IPS-20b (cell line): ENCODE measurements at regions not wholly inside any gene's neighbourhood (a gene's known extent, or its start where the extent isn't known, plus 50 kb on each side); places are given as distances from the start of the nearest gene placed in this dataset.

Experiments
- H3K27ac ChIP-seq: one replicate; pipeline ENCODE4 v1.5.1; 2013; ENCODE audit warnings: low read length
- H3K27me3 ChIP-seq: 2 replicates; pipeline ENCODE4 v1.6.1; 2013; ENCODE audit warnings: mild to moderate bottlenecking, low read length, inconsistent platforms; ENCODE audit not compliant: insufficient read depth
- H3K36me3 ChIP-seq: 2 replicates; pipeline ENCODE4 v1.6.1; 2013; ENCODE audit warnings: low read depth, mild to moderate bottlenecking, inconsistent platforms, low read length, moderate library complexity; ENCODE audit not compliant: insufficient read depth
- H3K4me1 ChIP-seq: 2 replicates; pipeline ENCODE4 v1.6.1; 2013; ENCODE audit warnings: mild to moderate bottlenecking, control low read depth, inconsistent platforms, low read length, moderate library complexity; ENCODE audit not compliant: insufficient read depth
- H3K4me3 ChIP-seq: 2 replicates; pipeline ENCODE4 v1.5.1; 2013; ENCODE audit warnings: mild to moderate bottlenecking, low read length, inconsistent platforms
- H3K9ac ChIP-seq: 2 replicates; pipeline ENCODE4 v1.6.1; 2013; ENCODE audit warnings: low read depth, mild to moderate bottlenecking, inconsistent platforms, low read length, moderate library complexity
- H3K9me3 ChIP-seq: 2 replicates; pipeline ENCODE4 v1.6.1; 2013; ENCODE audit warnings: mild to moderate bottlenecking, low read depth, low read length, inconsistent platforms; ENCODE audit not compliant: insufficient read depth

DNA sequence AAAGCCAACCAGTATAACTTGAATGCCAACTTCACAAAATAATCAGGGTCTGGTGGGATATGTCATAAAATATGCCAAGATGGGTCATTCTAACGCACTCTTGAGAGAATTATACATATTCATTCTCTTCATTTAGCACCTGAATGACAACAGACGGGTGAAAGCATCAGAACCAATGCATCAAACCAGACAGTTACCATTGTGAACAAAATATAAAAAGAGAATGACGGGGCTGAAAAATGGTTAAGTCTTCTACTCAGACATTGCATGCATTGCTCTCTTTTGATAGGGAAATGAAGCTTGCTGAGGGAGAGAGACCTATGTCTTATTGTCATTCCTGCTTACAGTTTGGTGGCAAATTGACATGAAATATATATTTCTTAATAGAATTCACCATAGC, 702.1 kb downstream of the NOVA1 start:
- no peak overlapping the region for H3K9ac ChIP-seq
- no peaks in the 10 kb centered on the region for H3K27me3 ChIP-seq
- no peaks in the 10 kb centered on the region for H3K36me3 ChIP-seq
- H3K9me3 ChIP-seq, result no peaks in the 10 kb centered on the region
- no peak overlapping the region for H3K4me3 ChIP-seq
- H3K4me1 ChIP-seq, result peaks cover 20% of the 10 kb centered on the region
- H3K27ac ChIP-seq, result no peak overlapping the region

DNA sequence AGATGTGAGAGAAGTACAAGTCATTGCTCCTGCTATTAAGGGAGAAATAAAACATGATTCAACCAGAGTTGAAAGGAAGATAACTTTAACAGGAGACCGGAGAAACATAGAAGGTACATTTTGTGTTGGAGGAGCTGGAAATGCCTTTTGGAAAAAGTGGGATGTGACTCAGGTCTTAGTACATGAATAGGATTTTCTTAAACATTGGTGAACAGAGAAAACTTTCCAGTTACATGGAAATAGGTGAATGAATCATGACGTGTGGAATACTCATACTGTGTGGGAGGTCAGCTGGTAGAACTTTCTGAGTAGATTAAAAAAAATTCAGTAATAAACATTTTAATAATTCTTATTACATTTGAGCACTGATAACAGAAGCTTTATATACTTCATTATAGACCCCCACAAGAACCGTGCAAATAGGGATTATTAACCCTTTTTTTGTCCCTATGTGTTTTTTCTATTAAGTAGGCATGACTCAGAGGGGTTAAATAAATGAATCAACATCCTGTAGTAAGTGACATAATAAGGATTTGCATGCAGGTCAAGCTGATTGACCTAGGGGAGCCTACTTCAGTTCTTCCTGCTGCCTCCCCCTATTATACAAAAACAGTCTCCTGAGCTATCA, 710.5 kb downstream of the NOVA1 start:
- H3K9me3 ChIP-seq, result no peaks in the 10 kb centered on the region
- H3K4me3 ChIP-seq, result no peak overlapping the region
- H3K27me3 ChIP-seq, result no peaks in the 10 kb centered on the region
- no peak overlapping the region for H3K9ac ChIP-seq
- 0 out of 2 replicates have a peak, but pooled peaks cover 3% of the 10 kb centered on the region for H3K4me1 ChIP-seq
- H3K27ac ChIP-seq, result no peak overlapping the region
- H3K36me3 ChIP-seq, result no peaks in the 10 kb centered on the region

DNA sequence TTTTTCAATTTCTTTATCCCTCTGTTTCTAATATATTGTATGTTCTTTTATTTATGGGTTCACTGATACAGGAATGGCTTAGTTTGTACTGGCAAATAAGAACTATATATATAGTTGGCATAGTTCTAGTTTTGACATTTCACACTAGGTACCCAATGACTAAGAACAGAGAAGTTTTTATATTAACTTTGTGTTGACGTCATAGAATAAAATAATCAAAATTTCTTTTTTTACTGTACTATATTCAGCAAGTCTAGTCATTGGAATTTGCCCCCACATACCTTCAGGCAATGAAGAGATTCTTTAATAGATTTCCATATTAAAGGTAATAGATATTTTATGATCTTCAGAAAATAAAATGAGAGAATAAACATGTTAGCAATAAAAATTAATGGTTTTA, 713.2 kb downstream of the NOVA1 start:
- Histone ChIP-seq H3K9me3 (no peaks in the 10 kb centered on the region), H3K4me1 (0 out of 2 replicates have a peak, but pooled peaks cover 3% of the 10 kb centered on the region), H3K36me3 (no peaks in the 10 kb centered on the region), H3K27ac (no peak overlapping the region), H3K4me3 (no peak overlapping the region), H3K27me3 (no peaks in the 10 kb centered on the region), H3K9ac (no peak overlapping the region)

DNA sequence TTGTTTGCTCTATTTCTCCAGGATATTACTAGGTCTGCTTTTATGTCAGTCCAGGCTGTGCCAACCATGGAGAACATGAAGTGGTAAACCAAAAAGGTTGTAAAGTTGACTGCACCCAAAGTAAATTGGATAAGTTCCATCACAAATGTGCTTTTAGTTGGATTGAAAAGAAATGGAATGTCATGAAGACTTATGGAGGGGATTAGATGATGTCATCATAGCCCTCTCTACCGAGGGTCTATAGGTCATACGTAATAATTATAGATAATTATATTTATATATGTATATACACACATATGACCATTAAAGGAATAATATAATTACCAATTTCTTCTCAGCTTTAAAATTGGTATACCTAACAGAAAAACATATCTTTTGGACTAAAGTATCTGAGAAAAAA, 714.9 kb downstream of the NOVA1 start:
- Histone ChIP-seq H3K4me3 (no peak overlapping the region), H3K27me3 (no peaks in the 10 kb centered on the region), H3K9me3 (no peaks in the 10 kb centered on the region), H3K9ac (no peak overlapping the region), H3K36me3 (no peaks in the 10 kb centered on the region), H3K4me1 (0 out of 2 replicates have a peak, but pooled peaks cover 3% of the 10 kb centered on the region), H3K27ac (no peak overlapping the region)

DNA sequence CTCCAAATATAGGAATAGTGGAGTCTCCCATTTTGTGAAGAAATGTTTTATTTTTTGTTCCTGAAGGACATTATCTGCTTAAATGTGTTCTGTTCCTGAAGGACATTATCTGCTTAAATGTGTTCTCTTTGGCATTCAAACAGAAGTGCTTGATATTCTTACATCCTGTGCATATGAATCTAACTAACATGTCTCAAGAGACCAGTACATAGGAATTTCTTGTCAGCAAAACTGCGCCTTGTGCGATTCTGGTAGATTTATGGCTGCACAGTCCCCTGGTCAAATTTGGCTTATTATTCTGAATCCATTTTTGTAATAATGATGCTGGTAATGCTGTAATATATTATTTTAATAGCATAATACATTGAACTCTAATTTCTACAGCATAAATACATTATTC, 722.4 kb downstream of the NOVA1 start:
- Histone ChIP-seq H3K36me3 (no peaks in the 10 kb centered on the region), H3K27me3 (no peaks in the 10 kb centered on the region), H3K9me3 (no peaks in the 10 kb centered on the region), H3K4me3 (no peak overlapping the region), H3K4me1 (no peaks in the 10 kb centered on the region), H3K9ac (no peak overlapping the region), H3K27ac (no peak overlapping the region)

DNA sequence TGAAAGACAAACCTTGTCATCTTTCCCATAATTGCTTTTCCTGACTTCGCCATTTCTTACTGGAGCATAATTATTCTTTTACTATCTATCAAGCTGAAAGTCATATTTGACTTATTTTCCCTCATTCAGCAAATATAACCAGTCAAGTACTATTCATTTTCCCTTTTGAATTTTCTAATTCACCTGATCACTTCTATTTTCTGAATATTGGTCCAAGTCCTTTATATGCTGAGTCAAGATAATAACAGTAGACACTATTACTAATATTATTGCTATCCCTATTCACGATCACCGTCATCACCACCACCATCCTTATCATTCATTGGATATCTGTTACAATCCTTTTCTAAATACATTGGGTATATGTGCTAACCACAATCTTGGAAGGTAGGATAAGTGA, 728.0 kb downstream of the NOVA1 start:
- H3K27me3 ChIP-seq, result no peaks in the 10 kb centered on the region
- no peaks in the 10 kb centered on the region for H3K9me3 ChIP-seq
- H3K9ac ChIP-seq, result no peak overlapping the region
- no peaks in the 10 kb centered on the region for H3K36me3 ChIP-seq
- peaks cover 15% of the 10 kb centered on the region for H3K4me1 ChIP-seq
- H3K4me3 ChIP-seq, result no peak overlapping the region
- H3K27ac ChIP-seq, result no peak overlapping the region

DNA sequence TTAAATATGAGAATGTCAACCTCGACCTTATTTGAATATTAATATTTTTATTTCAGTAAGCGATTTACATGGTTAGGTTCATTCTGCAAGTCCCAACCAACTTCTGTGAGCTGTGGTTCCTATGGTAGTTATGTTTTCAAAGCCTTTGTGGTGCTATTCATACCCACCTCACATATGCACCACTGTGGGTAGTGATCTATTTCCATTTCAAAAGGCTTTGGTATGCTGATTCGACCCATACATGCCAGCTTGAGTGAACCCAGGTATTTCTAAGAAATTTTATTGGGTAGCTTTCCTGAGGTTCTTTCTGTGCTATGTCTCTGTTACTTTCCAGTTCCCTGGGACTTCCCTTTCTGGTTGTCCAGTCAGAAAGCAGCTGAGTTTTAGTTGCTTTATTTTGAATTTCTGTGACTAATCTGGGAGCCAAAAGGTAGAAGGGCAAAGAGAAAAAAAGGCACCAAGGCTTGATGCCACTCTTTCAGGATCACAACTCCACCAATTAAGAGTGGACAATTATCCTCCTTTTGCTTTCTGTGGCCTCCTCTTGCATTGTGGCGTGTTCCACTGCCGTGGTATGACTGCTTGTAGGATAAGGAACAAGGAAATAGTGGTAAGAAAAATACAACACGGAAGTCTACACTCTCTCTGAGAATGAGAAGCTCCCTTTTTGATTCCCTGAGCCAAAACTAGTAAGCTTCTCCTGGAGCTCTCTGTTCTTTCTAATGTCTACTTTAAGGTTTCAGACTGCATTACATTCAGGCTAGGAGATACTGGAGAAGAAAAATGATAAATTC, 729.1 kb downstream of the NOVA1 start:
- peak overlapping the region; percentile 22; the same call in 1 of the 2 replicates for H3K9ac ChIP-seq
- no peaks in the 10 kb centered on the region for H3K36me3 ChIP-seq
- H3K27ac ChIP-seq, result no peak overlapping the region
- peak overlapping the region; percentile 6; the same call in 1 of the 2 replicates for H3K4me3 ChIP-seq
- no peaks in the 10 kb centered on the region for H3K9me3 ChIP-seq
- H3K27me3 ChIP-seq, result no peaks in the 10 kb centered on the region
- H3K4me1 ChIP-seq, result peaks cover 15% of the 10 kb centered on the region

DNA sequence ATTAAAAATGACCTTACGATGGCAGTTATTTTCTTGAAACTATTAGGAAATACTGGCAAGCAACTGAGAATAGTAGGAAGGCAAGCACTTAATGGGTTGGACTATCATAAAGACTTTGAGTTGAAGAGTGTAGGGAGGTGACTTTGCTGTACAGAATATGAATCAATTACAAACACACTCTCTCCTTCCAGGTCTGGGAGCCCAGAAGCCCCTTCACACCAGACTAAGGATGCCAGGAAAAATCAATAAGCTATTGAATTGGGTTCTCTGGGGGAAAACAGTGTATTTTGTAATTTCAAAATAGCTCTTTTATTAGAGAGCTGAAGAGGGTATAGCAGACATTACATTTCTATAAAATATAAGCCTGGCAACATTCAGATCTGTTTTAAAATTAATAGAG, 736.4 kb downstream of the NOVA1 start:
- H3K36me3 ChIP-seq, result no peaks in the 10 kb centered on the region
- H3K27ac ChIP-seq, result no peak overlapping the region
- H3K4me1 ChIP-seq, result no peaks in the 10 kb centered on the region
- H3K4me3 ChIP-seq, result no peak overlapping the region
- no peak overlapping the region for H3K9ac ChIP-seq
- no peaks in the 10 kb centered on the region for H3K9me3 ChIP-seq
- H3K27me3 ChIP-seq, result no peaks in the 10 kb centered on the region

DNA sequence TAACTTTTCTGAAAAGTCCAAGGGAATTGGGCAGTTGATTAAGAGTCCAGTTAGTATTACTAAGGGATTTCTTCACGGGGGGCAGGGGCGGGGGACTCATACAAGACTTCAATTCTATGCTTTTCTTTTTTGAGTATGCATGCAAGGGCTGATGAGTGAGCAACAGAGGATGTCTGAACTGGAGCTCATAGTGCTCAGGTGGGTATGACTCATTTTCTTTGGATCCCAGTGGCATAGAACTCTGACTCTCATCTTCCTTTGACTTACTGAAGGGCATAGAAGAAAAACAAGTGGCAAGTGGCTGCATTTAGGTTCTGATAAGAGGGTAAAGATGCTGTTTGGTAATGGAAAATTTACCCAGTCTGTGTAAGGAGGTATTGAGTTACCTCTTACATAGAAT, 749.2 kb downstream of the NOVA1 start:
- no peaks in the 10 kb centered on the region for H3K9me3 ChIP-seq
- H3K36me3 ChIP-seq, result no peaks in the 10 kb centered on the region
- no peaks in the 10 kb centered on the region for H3K4me1 ChIP-seq
- no peaks in the 10 kb centered on the region for H3K27me3 ChIP-seq
- H3K4me3 ChIP-seq, result no peak overlapping the region
- H3K27ac ChIP-seq, result no peak overlapping the region
- no peak overlapping the region for H3K9ac ChIP-seq

DNA sequence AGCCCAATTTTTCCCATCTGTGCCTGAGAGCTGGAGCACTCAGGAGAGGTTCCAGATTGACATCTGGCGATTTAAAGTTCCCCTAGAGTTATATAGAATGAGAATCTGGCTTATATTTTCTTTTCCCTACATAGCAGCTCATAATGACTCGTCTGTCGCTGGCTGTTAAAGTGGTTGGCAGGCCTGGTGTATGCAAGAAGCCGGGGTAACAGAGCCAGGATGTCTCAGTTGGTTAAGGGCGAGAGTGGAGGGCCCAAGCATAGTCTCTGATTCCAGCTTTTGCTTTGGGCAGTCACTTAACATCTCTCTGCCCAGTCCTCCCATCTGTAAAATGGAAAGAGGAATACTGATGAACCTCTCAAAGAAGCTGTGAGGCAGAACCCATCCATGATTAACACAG, 751.6 kb downstream of the NOVA1 start:
- no peaks in the 10 kb centered on the region for H3K9me3 ChIP-seq
- H3K27me3 ChIP-seq, result no peaks in the 10 kb centered on the region
- H3K9ac ChIP-seq, result no peak overlapping the region
- no peak overlapping the region for H3K27ac ChIP-seq
- H3K4me1 ChIP-seq, result no peaks in the 10 kb centered on the region
- no peaks in the 10 kb centered on the region for H3K36me3 ChIP-seq
- H3K4me3 ChIP-seq, result no peak overlapping the region

DNA sequence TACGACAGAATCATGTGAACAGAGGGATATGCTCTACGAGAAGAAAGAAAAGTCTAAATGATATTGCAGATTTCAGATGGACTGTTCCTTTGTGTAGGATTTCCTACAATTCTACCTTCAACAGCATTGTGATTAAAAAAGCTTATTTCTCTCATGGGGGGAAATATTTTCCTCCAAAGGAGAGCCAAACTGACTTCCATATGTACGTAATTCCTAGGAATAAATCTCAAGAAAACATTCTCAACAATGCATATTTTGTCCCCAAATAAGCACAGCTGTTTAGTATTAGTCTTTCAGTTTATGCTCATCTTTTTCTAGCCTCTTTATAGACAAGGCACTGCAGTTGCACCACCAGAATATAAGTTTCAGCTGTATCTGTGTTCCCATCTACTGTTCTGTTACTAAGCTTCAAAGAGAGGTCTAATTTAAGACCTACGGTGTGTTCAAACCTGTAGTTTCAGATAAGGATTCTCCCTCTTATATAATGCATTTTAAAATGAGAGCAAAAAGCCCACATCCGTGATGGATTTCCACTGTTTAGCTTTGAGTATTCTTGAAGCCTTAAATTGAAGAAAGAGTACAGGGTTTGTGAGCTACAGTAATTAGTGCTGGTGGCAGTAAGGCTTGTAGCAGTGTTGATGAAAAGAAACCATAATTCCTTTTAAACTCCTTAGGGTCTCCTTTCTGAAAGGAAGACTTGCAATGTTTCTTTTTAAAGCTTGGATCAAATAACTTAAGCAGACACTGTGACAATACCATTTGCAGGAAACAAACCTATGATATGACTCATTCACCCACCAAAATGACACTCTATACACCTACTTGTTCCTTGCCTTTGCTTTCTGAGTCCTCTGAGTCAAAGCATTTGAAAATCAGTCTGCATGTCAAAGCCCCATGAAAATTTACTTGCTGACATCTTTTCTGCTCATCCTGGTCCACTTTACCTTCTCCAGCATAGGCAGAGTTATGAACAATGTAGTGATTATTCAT, 754.1 kb downstream of the NOVA1 start:
- Histone ChIP-seq H3K27ac (no peak overlapping the region), H3K4me3 (no peak overlapping the region), H3K27me3 (no peaks in the 10 kb centered on the region), H3K9ac (no peak overlapping the region), H3K4me1 (no peaks in the 10 kb centered on the region), H3K36me3 (no peaks in the 10 kb centered on the region), H3K9me3 (no peaks in the 10 kb centered on the region)
